KMS-11 (cell line): ENCODE measurements at regions not wholly inside any gene's neighbourhood (a gene's known extent, or its start where the extent isn't known, plus 50 kb on each side); places are given as distances from the start of the nearest gene placed in this dataset.
A peak's percentile ranks its signal among the peaks of the same experiment; 100 is the strongest.

Source experiments
- H2AFZ ChIP-seq: fragments of 200-600 bp; sonication (generic); 2 replicates; pipeline ENCODE4 v1.6.1; 2016; ENCODE audit warnings: antibody characterized with exemption, mixed run types, low read depth
- H3K27ac ChIP-seq: fragments of 200-600 bp; sonication (generic); 2 replicates; pipeline ENCODE4 v1.6.1; 2016; ENCODE audit warnings: mild to moderate bottlenecking, mixed run types
- H3K27me3 ChIP-seq: fragments of 200-600 bp; sonication (generic); 2 replicates; pipeline ENCODE4 v1.6.1; 2017; ENCODE audit warnings: mild to moderate bottlenecking, low read depth, mixed run types, moderate library complexity; ENCODE audit not compliant: insufficient read depth
- H3K36me3 ChIP-seq: fragments of 200-600 bp; sonication (generic); 2 replicates; pipeline ENCODE4 v1.6.1; 2017; ENCODE audit warnings: mild to moderate bottlenecking, mixed run types; ENCODE audit not compliant: insufficient read depth
- H3K4me1 ChIP-seq: fragments of 200-600 bp; sonication (generic); 2 replicates; pipeline ENCODE4 v1.6.1; 2016; ENCODE audit warnings: mild to moderate bottlenecking, low read depth, mixed run types; ENCODE audit not compliant: poor library complexity, severe bottlenecking
- H3K4me2 ChIP-seq: fragments of 200-600 bp; sonication (generic); 2 replicates; pipeline ENCODE4 v1.7.0; 2016; ENCODE audit warnings: mild to moderate bottlenecking, mixed run types
- H3K4me3 ChIP-seq: fragments of 200-600 bp; sonication (generic); IDR thresholded peaks from 2 replicates; pipeline ENCODE4 v1.6.1; 2017; ENCODE audit warnings: low read depth, low read length, mixed read lengths; ENCODE audit not compliant: insufficient read depth
- H3K79me2 ChIP-seq: fragments of 200-600 bp; sonication (generic); 2 replicates; pipeline ENCODE4 v1.6.1; 2016; ENCODE audit warnings: low read depth, mixed run types; ENCODE audit not compliant: insufficient read depth
- H3K9ac ChIP-seq: fragments of 200-600 bp; sonication (generic); 2 replicates; pipeline ENCODE4 v1.6.1; 2016; ENCODE audit warnings: mild to moderate bottlenecking, mixed run types
- H4K20me1 ChIP-seq: fragments of 200-600 bp; sonication (generic); 2 replicates; pipeline ENCODE4 v1.6.1; 2016; ENCODE audit warnings: mild to moderate bottlenecking, mixed run types; ENCODE audit not compliant: insufficient read depth
- CTCF ChIP-seq: fragments of 200-600 bp; sonication (generic); conservative IDR thresholded peaks from 2 replicates; pipeline ENCODE4 v1.6.1; 2017; ENCODE audit warnings: low read depth, mild to moderate bottlenecking, antibody characterized with exemption, low read length, moderate library complexity, mixed read lengths

- Histone ChIP-seq H3K9ac (peak overlapping the region; percentile 30; the same call in 1 of the 2 replicates), H3K27me3 (no peaks in the 10 kb centered on the region), H3K36me3 (no peaks in the 10 kb centered on the region), H3K27ac (peak overlapping the region; percentile 82), H3K4me3 (no peak overlapping the region), H3K4me2 (peak overlapping the region; percentile 68), H2AFZ (peak overlapping the region; percentile 23; the same call in 1 of the 2 replicates), H3K79me2 (no peaks in the 10 kb centered on the region), H4K20me1 (no peaks in the 10 kb centered on the region), H3K4me1 (peaks cover 24% of the 10 kb centered on the region)
- TF ChIP-seq CTCF: no peak
Observed at GRCh38 chr7:8353991-8354390, 79.4 kb upstream of the NXPH1 start.

GRCh38 chr7:8354503-8354902 lies 78.9 kb upstream of the NXPH1 start:
- Histone ChIP-seq H3K4me1 (peaks cover 24% of the 10 kb centered on the region), H2AFZ (peak overlapping the region; percentile 23; the same call in 1 of the 2 replicates), H3K36me3 (no peaks in the 10 kb centered on the region), H3K4me2 (peak overlapping the region; percentile 68), H3K9ac (peak overlapping the region; percentile 30; the same call in 1 of the 2 replicates), H4K20me1 (no peaks in the 10 kb centered on the region), H3K27me3 (no peaks in the 10 kb centered on the region), H3K4me3 (no peak overlapping the region), H3K79me2 (no peaks in the 10 kb centered on the region), H3K27ac (peak overlapping the region; percentile 82)
- no peak for TF ChIP-seq CTCF

GRCh38 chr7:8356071-8356470 lies 77.3 kb upstream of the NXPH1 start:
- no peak for TF ChIP-seq CTCF

GRCh38 chr7:8357536-8357935 lies 75.9 kb upstream of the NXPH1 start:
- H3K9ac ChIP-seq: no peak overlapping the region
- H3K4me1 ChIP-seq: peaks cover 34% of the 10 kb centered on the region
- H3K79me2 ChIP-seq: no peaks in the 10 kb centered on the region
- H3K4me2 ChIP-seq: no peak overlapping the region
- H3K4me3 ChIP-seq: no peak overlapping the region
- H4K20me1 ChIP-seq: no peaks in the 10 kb centered on the region
- H3K27ac ChIP-seq: no peak overlapping the region
- no peaks in the 10 kb centered on the region for H3K36me3 ChIP-seq
- TF ChIP-seq CTCF: no peak
- H2AFZ ChIP-seq: no peak overlapping the region
- no peaks in the 10 kb centered on the region for H3K27me3 ChIP-seq

More at GRCh38 chr7:8356071-8356470, 77.3 kb upstream of the NXPH1 start:
- H3K4me3 ChIP-seq: no peak overlapping the region
- H3K36me3 ChIP-seq: no peaks in the 10 kb centered on the region
- no peaks in the 10 kb centered on the region for H4K20me1 ChIP-seq
- H3K27me3 ChIP-seq: no peaks in the 10 kb centered on the region
- H3K4me1 ChIP-seq: peaks cover 34% of the 10 kb centered on the region
- H3K9ac ChIP-seq: no peak overlapping the region
- no peak overlapping the region for H3K27ac ChIP-seq
- H3K79me2 ChIP-seq: no peaks in the 10 kb centered on the region
- no peak overlapping the region for H2AFZ ChIP-seq
- peak overlapping the region; percentile 68; the same call in 1 of the 2 replicates for H3K4me2 ChIP-seq
